GM23248 (cell line): ENCODE measurements at regions not wholly inside any gene's neighbourhood (a gene's known extent, or its start where the extent isn't known, plus 50 kb on each side); places are given as distances from the start of the nearest gene placed in this dataset.

ENCODE experiments used
- DNase-seq: peaks from one replicate; pipeline ENCODE4 v3.0.0-alpha.2; 2015
- H2AFZ ChIP-seq: fragments of 200-600 bp; sonication (generic); 2 replicates; pipeline ENCODE4 v1.6.1; 2016; ENCODE audit warnings: antibody characterized with exemption
- H3F3A ChIP-seq: fragments of 200-600 bp; sonication (generic); 2 replicates; pipeline ENCODE4 v1.6.1; 2016; ENCODE audit warnings: mild to moderate bottlenecking, antibody characterized with exemption, mixed run types; ENCODE audit not compliant: insufficient read depth
- H3K27ac ChIP-seq: fragments of 200-600 bp; sonication (generic); 2 replicates; pipeline ENCODE4 v1.5.1; 2016; ENCODE audit warnings: mild to moderate bottlenecking
- H3K27me3 ChIP-seq: fragments of 200-600 bp; sonication (generic); replicated peaks from 2 replicates; pipeline ENCODE4 v1.6.1; 2016; ENCODE audit warnings: mild to moderate bottlenecking; ENCODE audit not compliant: insufficient read depth
- H3K36me3 ChIP-seq: fragments of 200-600 bp; sonication (generic); 2 replicates; pipeline ENCODE4 v1.6.1; 2016; ENCODE audit warnings: low read depth, mild to moderate bottlenecking
- H3K4me1 ChIP-seq: fragments of 200-600 bp; sonication (generic); 2 replicates; pipeline ENCODE4 v1.6.1; 2016; ENCODE audit warnings: mild to moderate bottlenecking; ENCODE audit not compliant: insufficient read depth
- H3K4me2 ChIP-seq: fragments of 200-600 bp; sonication (generic); one replicate; pipeline ENCODE4 v1.6.1; 2016; ENCODE audit warnings: mild to moderate bottlenecking; ENCODE audit not compliant: unreplicated experiment
- H3K4me3 ChIP-seq: fragments of 200-600 bp; sonication (generic); 2 replicates; pipeline ENCODE4 v1.5.1; 2016; ENCODE audit warnings: mild to moderate bottlenecking
- H3K79me2 ChIP-seq: fragments of 200-600 bp; sonication (generic); 2 replicates; pipeline ENCODE4 v1.6.1; 2016; ENCODE audit warnings: mild to moderate bottlenecking; ENCODE audit not compliant: insufficient read depth
- H3K9ac ChIP-seq: fragments of 200-600 bp; sonication (generic); 2 replicates; pipeline ENCODE4 v1.6.1; 2016; ENCODE audit warnings: mild to moderate bottlenecking
- H3K9me2 ChIP-seq: fragments of 200-600 bp; sonication (generic); 2 replicates; pipeline ENCODE4 v1.6.1; 2016; ENCODE audit warnings: mixed run types, mild to moderate bottlenecking, moderate library complexity; ENCODE audit not compliant: insufficient read depth
- H3K9me3 ChIP-seq: fragments of 200-600 bp; sonication (generic); one replicate; pipeline ENCODE4 v1.6.1; 2017; ENCODE audit warnings: low read depth
- H4K20me1 ChIP-seq: fragments of 200-600 bp; sonication (generic); 2 replicates; pipeline ENCODE4 v1.6.0; 2016; ENCODE audit not compliant: insufficient read depth
- EZH2 ChIP-seq: fragments of 200-600 bp; sonication (generic); IDR thresholded peaks from 2 replicates; pipeline ENCODE4 v1.6.1; 2018; ENCODE audit warnings: antibody characterized with exemption, mild to moderate bottlenecking; ENCODE audit not compliant: insufficient read depth, poor library complexity, severe bottlenecking
- EZH2phosphoT487 ChIP-seq: fragments of 200-600 bp; sonication (generic); IDR thresholded peaks from 2 replicates; pipeline ENCODE4 v1.6.1; 2018; ENCODE audit warnings: antibody characterized with exemption, moderate library complexity, mild to moderate bottlenecking, low read depth; ENCODE audit not compliant: insufficient read depth
- WGBS, 2 experiments: methylation state at CpG; one replicate each; pipeline ENCODE4 v1.1.6; 2015 to 2017; ENCODE audit warnings: low lambda C conversion rate in 2 of 2, low coverage in 1 of 2; ENCODE audit errors: missing lambda C conversion rate in 2 of 2; 5-methylcytosine and 5-hydroxymethylcytosine counted together
- in situ Hi-C: fragments of 300-500 bp; cut with MboI; formaldehyde crosslinking; loops from 2 replicates; pipeline ENCODE4 v1.15.0; 2020

GRCh38 chr3:87088430-87088992 lies 97.6 kb upstream of the VGLL3 start:
- Histone ChIP-seq H3K36me3 (no peaks in the 10 kb centered on the region), H3K4me1 (peaks cover 33% of the 10 kb centered on the region), H3K4me2 (peak overlapping the region; percentile 100), H3K9ac (peak overlapping the region; percentile 95), H2AFZ (peak overlapping the region; percentile 97), H3K27ac (peak overlapping the region; percentile 93), H3K4me3 (peak overlapping the region; percentile 95), H3K9me2 (no peaks in the 10 kb centered on the region; the same call in 1 of the 2 replicates), H3K9me3 (no peaks in the 10 kb centered on the region), H3K27me3 (no peaks in the 10 kb centered on the region), H3F3A (peaks cover 7% of the 10 kb centered on the region), H3K79me2 (peaks cover 20% of the 10 kb centered on the region), H4K20me1 (no peaks in the 10 kb centered on the region)
- DNase-seq: peak; percentile 67
- in situ Hi-C loops: loop anchor here (10.0 kb wide), 2 partner anchors 104 to 134 kb away; no protein-coding TSS in a partner anchor
- TF ChIP-seq EZH2 (no peak), EZH2phosphoT487 (no peak)
- WGBS, 2 experiments: 0 to 1% methylated on average over 15 of the region's 15 CpGs

- H3K9ac ChIP-seq: no peak overlapping the region
- H3K36me3 ChIP-seq: no peaks in the 10 kb centered on the region
- H3K79me2 ChIP-seq: 0 out of 2 replicates have a peak, but pooled peaks cover under 1% of the 10 kb centered on the region
- no peak overlapping the region for H3K4me3 ChIP-seq
- WGBS, 2 experiments: 74 to 76% methylated on average over 5 of the region's 5 CpGs
- peak; percentile 16 for DNase-seq
- H3F3A ChIP-seq: peaks cover 2% of the 10 kb centered on the region
- TF ChIP-seq EZH2phosphoT487 (no peak), EZH2 (no peak)
- no peak overlapping the region for H3K4me2 ChIP-seq
- H3K27ac ChIP-seq: no peak overlapping the region
- in situ Hi-C loops: loop anchor here (5.0 to 10.0 kb wide), 3 partner anchors 100 to 298 kb away; no protein-coding TSS in a partner anchor
- no peaks in the 10 kb centered on the region for H3K9me2 ChIP-seq
- peaks cover 23% of the 10 kb centered on the region for H3K4me1 ChIP-seq
- H3K9me3 ChIP-seq: no peaks in the 10 kb centered on the region
- peak overlapping the region; percentile 57 for H2AFZ ChIP-seq
- no peaks in the 10 kb centered on the region for H4K20me1 ChIP-seq
- no peaks in the 10 kb centered on the region for H3K27me3 ChIP-seq
Measured at GRCh38 chr3:87084868-87085267, 93.9 kb upstream of the VGLL3 start.

- Histone ChIP-seq H3K9me3 (no peaks in the 10 kb centered on the region), H3F3A (no peaks in the 10 kb centered on the region), H3K36me3 (no peaks in the 10 kb centered on the region), H3K9me2 (no peaks in the 10 kb centered on the region), H3K79me2 (no peaks in the 10 kb centered on the region), H3K4me1 (0 out of 2 replicates have a peak, but pooled peaks cover 18% of the 10 kb centered on the region), H3K9ac (no peak overlapping the region), H3K27ac (no peak overlapping the region), H3K27me3 (no peaks in the 10 kb centered on the region), H3K4me2 (peak overlapping the region; percentile 10), H4K20me1 (no peaks in the 10 kb centered on the region), H3K4me3 (no peak overlapping the region), H2AFZ (peak overlapping the region; percentile 49)
- 33 to 35% methylated on average over 6 of the region's 6 CpGs for WGBS, 2 experiments
- in situ Hi-C loops: loop anchor here (5.0 to 10.0 kb wide), 3 partner anchors 98 to 296 kb away; no protein-coding TSS in a partner anchor
- TF ChIP-seq EZH2 (no peak), EZH2phosphoT487 (no peak)
- DNase-seq: peak; percentile 82
Measured at GRCh38 chr3:87082796-87083440, 92.0 kb upstream of the VGLL3 start.

- in situ Hi-C loops: no loop called here
- no peak overlapping the region for H3K4me3 ChIP-seq
- peaks cover 10% of the 10 kb centered on the region for H3K4me1 ChIP-seq
- no peaks in the 10 kb centered on the region for H3K79me2 ChIP-seq
- H2AFZ ChIP-seq: no peak overlapping the region
- no peaks in the 10 kb centered on the region for H4K20me1 ChIP-seq
- peak overlapping the region; percentile 41; the same call in 1 of the 2 replicates for H3K9ac ChIP-seq
- WGBS, 2 experiments: 96% methylated on average over 2 of the region's 2 CpGs
- no peaks in the 10 kb centered on the region for H3K27me3 ChIP-seq
- H3F3A ChIP-seq: no peaks in the 10 kb centered on the region
- H3K9me2 ChIP-seq: no peaks in the 10 kb centered on the region
- H3K4me2 ChIP-seq: peak overlapping the region; percentile 44
- H3K36me3 ChIP-seq: no peaks in the 10 kb centered on the region
- DNase-seq: no peak
- H3K9me3 ChIP-seq: no peaks in the 10 kb centered on the region
- TF ChIP-seq EZH2phosphoT487 (no peak), EZH2 (no peak)
- H3K27ac ChIP-seq: peak overlapping the region; percentile 11
Measured at GRCh38 chr3:87077355-87077754, 86.4 kb upstream of the VGLL3 start.
